T-cell (primary cell): ENCODE measurements at regions not wholly inside any gene's neighbourhood (a gene's known extent, or its start where the extent isn't known, plus 50 kb on each side); places are given as distances from the start of the nearest gene placed in this dataset.

ENCODE experiments used
- ATAC-seq, 4 experiments: fragments of 200-7000 bp in 3 of 4; fragments of 150-1000 bp in 1 of 4; cut with Tn5 transposase; replicated peaks in 1 of 4; 1 replicate in 3 of 4; 2 replicates in 1 of 4; pipeline ENCODE4 v1.10.0; 2021; ENCODE audit warnings: moderate library complexity in 3 of 4, mild to moderate bottlenecking in 2 of 4, moderate number of reproducible peaks in 1 of 4
- CTCF ChIA-PET, 2 donors: fragments of 300-600 bp; sonication (Branson Sonifier 250); formaldehyde crosslinking; loops; one replicate each; lab custom pipeline; 2022; ENCODE audit warnings: antibody characterized with exemption in 2 of 2; lab: Charles Lee
- POLR2A ChIA-PET, 2 donors: fragments of 300-600 bp; sonication (Branson Sonifier 250); formaldehyde crosslinking; loops; one replicate each; lab custom pipeline; 2022; ENCODE audit warnings: antibody characterized with exemption in 2 of 2; lab: Charles Lee
- DNase-seq, 35 experiments: peaks; one replicate each; pipeline versions ENCODE4 v3.0.0 to v3.0.0-alpha.2; 2013 to 2023
- H3K27ac ChIP-seq: one replicate; pipeline ENCODE4 v1.5.1; 2013; ENCODE audit warnings: low read length
- H3K27me3 ChIP-seq, 2 experiments: replicated peaks in 1 of 2; 1 replicate in 1 of 2; 2 replicates in 1 of 2; pipeline versions ENCODE4 v1.6.1 to v1.7.0; 2013; ENCODE audit warnings: low read length in 1 of 2, mixed read lengths in 1 of 2; ENCODE audit not compliant: control insufficient read depth in 2 of 2, insufficient read depth in 2 of 2; ENCODE audit errors: extremely low read depth in 1 of 2
- H3K36me3 ChIP-seq, 2 donors: 1 replicate in 1 of 2; 2 replicates in 1 of 2; pipeline versions ENCODE4 v1.6.1 to v1.7.0; 2013; ENCODE audit warnings: low read length in 1 of 2; ENCODE audit not compliant: control insufficient read depth in 2 of 2, insufficient read depth in 1 of 2; ENCODE audit errors: extremely low read depth in 1 of 2
- H3K4me1 ChIP-seq, 2 experiments: 1 replicate in 1 of 2; 2 replicates in 1 of 2; pipeline versions ENCODE4 v1.6.1 to v1.7.0; 2013; ENCODE audit warnings: low read length in 2 of 2, mixed read lengths in 1 of 2; ENCODE audit not compliant: insufficient read depth in 2 of 2, control insufficient read depth in 1 of 2; ENCODE audit errors: extremely low read depth in 1 of 2
- H3K4me3 ChIP-seq, 2 donors: 1 replicate in 1 of 2; 2 replicates in 1 of 2; pipeline versions ENCODE4 v1.5.1 to v1.7.0; 2013; ENCODE audit warnings: mild to moderate bottlenecking in 2 of 2, low read length in 1 of 2, moderate library complexity in 1 of 2; ENCODE audit not compliant: control insufficient read depth in 1 of 2; ENCODE audit errors: extremely low read depth in 1 of 2
- H3K9me3 ChIP-seq: 2 replicates; pipeline ENCODE4 v1.7.0; 2013
- H3K27ac Mint-ChIP-seq, 2 donors: one replicate each; pipeline ENCODE4 v1.8.0; 2020 to 2021; ENCODE audit warnings: mild to moderate bottlenecking in 2 of 2, mixed read lengths in 2 of 2
- H3K27me3 Mint-ChIP-seq, 2 donors: one replicate each; pipeline ENCODE4 v1.8.0; 2021 to 2022; ENCODE audit warnings: mixed read lengths in 2 of 2
- H3K36me3 Mint-ChIP-seq: one replicate; pipeline ENCODE4 v1.8.0; 2021; ENCODE audit warnings: mixed read lengths
- H3K4me1 Mint-ChIP-seq, 3 donors: one replicate each; pipeline ENCODE4 v1.8.0; 2020 to 2022; ENCODE audit warnings: mixed read lengths in 3 of 3, mild to moderate bottlenecking in 1 of 3
- H3K4me3 Mint-ChIP-seq, 3 donors: one replicate each; pipeline ENCODE4 v1.8.0; 2020 to 2022; ENCODE audit warnings: mild to moderate bottlenecking in 3 of 3, mixed read lengths in 3 of 3, moderate library complexity in 3 of 3
- H3K9me3 Mint-ChIP-seq, 3 donors: one replicate each; pipeline ENCODE4 v1.8.0; 2020 to 2022; ENCODE audit warnings: mixed read lengths in 3 of 3
- WGBS: methylation state at CpG from one replicate; pipeline ENCODE4 v1.1.5; 2013; ENCODE audit warnings: missing lambda C conversion rate; ENCODE audit not compliant: insufficient coverage; 5-methylcytosine and 5-hydroxymethylcytosine counted together

- Histone ChIP-seq H3K4me1 (no peaks in the 10 kb centered on the region), H3K4me3 (no peak overlapping the region), H3K27ac (no peak overlapping the region), H3K9me3 (no peaks in the 10 kb centered on the region), H3K27me3 (no peaks in the 10 kb centered on the region), H3K36me3 (no peaks in the 10 kb centered on the region)
- no peak for DNase-seq
- ChIA-PET POLR2A (no interaction called here), CTCF (no interaction called here)
- ATAC-seq, result no peak
- H3K9me3 Mint-ChIP-seq, result peaks cover 0 to 3% (median 0%) of the 10 kb centered on the region in 3 donors
- H3K36me3 Mint-ChIP-seq, result no peaks in the 10 kb centered on the region
- H3K4me3 Mint-ChIP-seq, result no peak overlapping the region
- H3K27me3 Mint-ChIP-seq, result no peaks in the 10 kb centered on the region
- WGBS, result 60% methylated on average over 2 of the region's 13 CpGs
- no peaks in the 10 kb centered on the region for H3K4me1 Mint-ChIP-seq
- H3K27ac Mint-ChIP-seq, result no peak overlapping the region
Measured at GRCh38 chr18:71832946-71833617, 711.1 kb downstream of the CBLN2 start.

- no peaks in the 10 kb centered on the region for H3K36me3 ChIP-seq
- H3K4me3 ChIP-seq, result no peak overlapping the region
- no peaks in the 10 kb centered on the region for H3K4me1 ChIP-seq
- Mint-ChIP-seq H3K4me1 (no peaks in the 10 kb centered on the region), H3K9me3 (peaks cover 0 to 3% (median 0%) of the 10 kb centered on the region in 3 donors), H3K27me3 (no peaks in the 10 kb centered on the region), H3K27ac (no peak overlapping the region), H3K36me3 (no peaks in the 10 kb centered on the region), H3K4me3 (no peak overlapping the region)
- ATAC-seq (no peak), DNase-seq (no peak)
- POLR2A ChIA-PET, result no interaction called here
- no peaks in the 10 kb centered on the region for H3K27me3 ChIP-seq
- peaks cover under 1% of the 10 kb centered on the region for H3K9me3 ChIP-seq
- CTCF ChIA-PET, result no interaction called here
- no peak overlapping the region for H3K27ac ChIP-seq
Measured at GRCh38 chr18:71831039-71831438, 713.1 kb downstream of the CBLN2 start.

- CTCF ChIA-PET, result no interaction called here
- H3K27ac Mint-ChIP-seq, result no peak overlapping the region
- ATAC-seq, result no peak
Measured at GRCh38 chr18:71827301-71827700, 716.8 kb downstream of the CBLN2 start.

GRCh38 chr18:71815305-71815704 lies 728.8 kb downstream of the CBLN2 start:
- DNase-seq, result no peak
- no peak overlapping the region for H3K27ac Mint-ChIP-seq
- no peaks in the 10 kb centered on the region for H3K4me1 ChIP-seq
- H3K27me3 ChIP-seq, result no peaks in the 10 kb centered on the region
- H3K4me1 Mint-ChIP-seq, result no peaks in the 10 kb centered on the region
- H3K4me3 Mint-ChIP-seq, result no peak overlapping the region
- ChIA-PET CTCF (no interaction called here), POLR2A (no interaction called here)
- no peak overlapping the region for H3K4me3 ChIP-seq
- H3K36me3 ChIP-seq, result no peaks in the 10 kb centered on the region
- ATAC-seq, result no peak
- H3K9me3 Mint-ChIP-seq, result peaks cover 0 to 4% (median 0%) of the 10 kb centered on the region in 3 donors
- H3K27me3 Mint-ChIP-seq, result no peaks in the 10 kb centered on the region
- no peaks in the 10 kb centered on the region for H3K9me3 ChIP-seq
- no peaks in the 10 kb centered on the region for H3K36me3 Mint-ChIP-seq
- WGBS, result no CpG with 5 or more reads among the region's 2 CpGs
- no peak overlapping the region for H3K27ac ChIP-seq

More at GRCh38 chr18:71827301-71827700, 716.8 kb downstream of the CBLN2 start:
- H3K4me1 Mint-ChIP-seq, result no peaks in the 10 kb centered on the region
- 93% methylated on average over 2 of the region's 3 CpGs for WGBS
- Histone ChIP-seq H3K36me3 (no peaks in the 10 kb centered on the region), H3K27ac (no peak overlapping the region), H3K9me3 (peaks cover 2% of the 10 kb centered on the region), H3K4me3 (no peak overlapping the region), H3K4me1 (no peaks in the 10 kb centered on the region), H3K27me3 (no peaks in the 10 kb centered on the region)
- H3K27me3 Mint-ChIP-seq, result no peaks in the 10 kb centered on the region
- H3K9me3 Mint-ChIP-seq, result no peaks in the 10 kb centered on the region
- POLR2A ChIA-PET, result no interaction called here
- H3K36me3 Mint-ChIP-seq, result no peaks in the 10 kb centered on the region
- no peak overlapping the region for H3K4me3 Mint-ChIP-seq
- no peak for DNase-seq

GRCh38 chr18:71809711-71810110 lies 734.4 kb downstream of the CBLN2 start:
- WGBS, result no CpG with 5 or more reads among the region's 3 CpGs
- Histone ChIP-seq H3K36me3 (no peaks in the 10 kb centered on the region), H3K9me3 (no peaks in the 10 kb centered on the region), H3K27ac (no peak overlapping the region), H3K4me1 (no peaks in the 10 kb centered on the region), H3K27me3 (no peaks in the 10 kb centered on the region), H3K4me3 (no peak overlapping the region)
- no peak for DNase-seq
- Mint-ChIP-seq H3K27ac (no peak overlapping the region), H3K27me3 (no peaks in the 10 kb centered on the region), H3K9me3 (peaks cover 0 to 5% (median 4%) of the 10 kb centered on the region in 3 donors), H3K36me3 (no peaks in the 10 kb centered on the region), H3K4me1 (no peaks in the 10 kb centered on the region), H3K4me3 (no peak overlapping the region)
- POLR2A ChIA-PET, result interaction anchor here in 1 of 2 donors (0.6 kb wide), 1 partner anchor 156 kb away, joined by 3 read pairs; no protein-coding TSS in a partner anchor
- CTCF ChIA-PET, result no interaction called here
- ATAC-seq, result no peak

GRCh38 chr18:71808616-71809015 lies 735.5 kb downstream of the CBLN2 start:
- Mint-ChIP-seq H3K4me1 (no peaks in the 10 kb centered on the region), H3K27me3 (peaks cover 0 to 3% of the 10 kb centered on the region in 2 donors), H3K4me3 (no peak overlapping the region), H3K27ac (no peak overlapping the region), H3K9me3 (peaks cover 4 to 7% (median 5%) of the 10 kb centered on the region in 3 donors), H3K36me3 (no peaks in the 10 kb centered on the region)
- 68% methylated on average over 4 of the region's 5 CpGs for WGBS
- ChIA-PET POLR2A (no interaction called here), CTCF (no interaction called here)
- no peaks in the 10 kb centered on the region for H3K9me3 ChIP-seq
- no peaks in the 10 kb centered on the region for H3K36me3 ChIP-seq
- DNase-seq (no peak), ATAC-seq (no peak)
- no peak overlapping the region for H3K4me3 ChIP-seq
- H3K27me3 ChIP-seq, result no peaks in the 10 kb centered on the region
- H3K4me1 ChIP-seq, result no peaks in the 10 kb centered on the region
- no peak overlapping the region for H3K27ac ChIP-seq
